Uterus (tissue), 3 donors: ENCODE measurements at regions not wholly inside any gene's neighbourhood (a gene's known extent, or its start where the extent isn't known, plus 50 kb on each side); places are given as distances from the start of the nearest gene placed in this dataset.
A peak's percentile ranks its signal among the peaks of the same experiment; 100 is the strongest.

Experiments
- DNase-seq, 2 donors: peaks; one replicate each; pipeline ENCODE4 v3.0.0-alpha.2; 2019 to 2020
- H3K27ac ChIP-seq, 2 donors: fragments of 200-600 bp; sonication (generic); 1 replicate in 1 of 2; 2 replicates in 1 of 2; pipeline ENCODE4 v1.5.1; 2016 to 2018
- H3K27me3 ChIP-seq, 2 donors: fragments of 200-600 bp; sonication (generic); one replicate each; pipeline ENCODE4 v1.5.1; 2018 to 2019; ENCODE audit warnings: control low read depth in 1 of 2
- H3K36me3 ChIP-seq, 2 donors: fragments of 200-600 bp; sonication (generic); one replicate each; pipeline ENCODE4 v1.5.1; 2019; ENCODE audit warnings: control low read depth in 1 of 2
- H3K4me1 ChIP-seq, 2 donors: fragments of 200-600 bp; sonication (generic); one replicate each; pipeline ENCODE4 v1.5.1; 2018 to 2019; ENCODE audit warnings: control low read depth in 1 of 2
- H3K4me3 ChIP-seq, 2 donors: fragments of 200-600 bp; sonication (generic); 1 replicate in 1 of 2; 2 replicates in 1 of 2; pipeline ENCODE4 v1.5.1; 2018 to 2019; ENCODE audit warnings: mild to moderate bottlenecking in 1 of 2
- H3K9me3 ChIP-seq, 2 donors: fragments of 200-600 bp; sonication (generic); one replicate each; pipeline ENCODE4 v1.5.1; 2019; ENCODE audit warnings: control low read depth in 1 of 2
- POLR2A ChIP-seq, 2 donors: fragments of 450-650 bp; IDR thresholded peaks; one replicate each; pipeline ENCODE4 v1.6.1; 2016; ENCODE audit warnings: antibody characterized with exemption in 2 of 2, mild to moderate bottlenecking in 1 of 2, moderate library complexity in 1 of 2
- intact Hi-C: fragments of 100-400 bp; cut with DNase I; formaldehyde crosslinking; loops from one replicate; pipeline ENCODE4 v1.15.1; 2023; ENCODE audit warnings: low total_unique reads
- TF ChIP-seq, protein P1 (sequence below), 4 experiments: fragments of 200-600 bp in 2 of 4; fragments of 450-650 bp in 2 of 4; sonication (generic) in 2 of 4; IDR thresholded peaks; one replicate each; pipeline ENCODE4 v1.5.1; 2016 to 2019; ENCODE audit warnings: antibody characterized with exemption in 4 of 4, mild to moderate bottlenecking in 2 of 4, moderate library complexity in 1 of 4
- donor health status: DM: yes; HTN: yes; CAD: no.

DNA sequence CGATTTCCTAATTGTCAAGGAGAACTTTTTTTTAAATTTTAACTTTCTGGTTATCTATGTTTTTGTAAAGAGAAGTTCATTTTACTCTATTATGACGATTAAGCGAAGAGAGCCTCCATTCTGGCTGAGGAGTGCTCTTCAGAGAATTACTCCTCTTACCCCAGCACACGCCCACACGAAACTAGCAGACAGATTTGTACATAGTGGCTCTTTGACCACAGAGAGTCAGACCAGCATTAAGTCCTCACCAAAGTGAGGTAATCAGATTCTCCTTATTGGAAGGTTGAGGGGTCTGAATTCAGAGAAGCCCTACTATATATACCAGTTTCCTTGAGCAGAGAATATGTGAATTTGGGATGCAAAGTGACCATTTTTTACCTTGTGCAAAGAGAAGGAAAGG is 204.8 kb upstream of the TSC22D2 start:
- intact Hi-C loops: no loop called here
- DNase-seq: no peak
- no peak overlapping the region for H3K27ac ChIP-seq
- no peak overlapping the region for H3K4me3 ChIP-seq
- H3K36me3 ChIP-seq: no peaks in the 10 kb centered on the region
- no peak for TF ChIP-seq POLR2A (IDR thresholded peaks at IDR 0.05)
- TF ChIP-seq, protein P1, sequence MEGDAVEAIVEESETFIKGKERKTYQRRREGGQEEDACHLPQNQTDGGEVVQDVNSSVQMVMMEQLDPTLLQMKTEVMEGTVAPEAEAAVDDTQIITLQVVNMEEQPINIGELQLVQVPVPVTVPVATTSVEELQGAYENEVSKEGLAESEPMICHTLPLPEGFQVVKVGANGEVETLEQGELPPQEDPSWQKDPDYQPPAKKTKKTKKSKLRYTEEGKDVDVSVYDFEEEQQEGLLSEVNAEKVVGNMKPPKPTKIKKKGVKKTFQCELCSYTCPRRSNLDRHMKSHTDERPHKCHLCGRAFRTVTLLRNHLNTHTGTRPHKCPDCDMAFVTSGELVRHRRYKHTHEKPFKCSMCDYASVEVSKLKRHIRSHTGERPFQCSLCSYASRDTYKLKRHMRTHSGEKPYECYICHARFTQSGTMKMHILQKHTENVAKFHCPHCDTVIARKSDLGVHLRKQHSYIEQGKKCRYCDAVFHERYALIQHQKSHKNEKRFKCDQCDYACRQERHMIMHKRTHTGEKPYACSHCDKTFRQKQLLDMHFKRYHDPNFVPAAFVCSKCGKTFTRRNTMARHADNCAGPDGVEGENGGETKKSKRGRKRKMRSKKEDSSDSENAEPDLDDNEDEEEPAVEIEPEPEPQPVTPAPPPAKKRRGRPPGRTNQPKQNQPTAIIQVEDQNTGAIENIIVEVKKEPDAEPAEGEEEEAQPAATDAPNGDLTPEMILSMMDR (IDR thresholded peaks at IDR 0.05): no peak
- H3K4me1 ChIP-seq: no peaks in the 10 kb centered on the region
- no peaks in the 10 kb centered on the region for H3K9me3 ChIP-seq
- no peaks in the 10 kb centered on the region for H3K27me3 ChIP-seq

DNA sequence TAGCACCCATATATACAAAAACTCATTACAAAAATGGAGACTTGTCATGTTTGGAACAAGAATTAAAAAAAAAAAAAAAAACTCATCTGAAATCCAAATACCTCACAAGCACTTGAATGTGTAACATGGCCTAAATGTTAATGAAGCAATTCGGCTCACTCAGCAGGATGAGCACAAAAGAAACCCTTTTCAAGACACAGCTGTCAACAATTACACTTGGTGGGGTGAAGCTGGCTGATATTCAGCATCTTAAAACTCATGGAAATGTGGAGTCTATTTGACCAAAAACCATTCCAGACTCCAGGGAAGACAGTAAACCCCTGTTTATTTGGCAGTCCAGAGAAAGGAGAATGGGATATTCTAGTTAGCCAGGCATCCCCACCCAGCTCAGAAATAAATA is 205.4 kb upstream of the TSC22D2 start:
- Histone ChIP-seq H3K4me3 (no peak overlapping the region), H3K4me1 (no peaks in the 10 kb centered on the region), H3K27ac (no peak overlapping the region), H3K9me3 (no peaks in the 10 kb centered on the region), H3K36me3 (no peaks in the 10 kb centered on the region), H3K27me3 (no peaks in the 10 kb centered on the region)
- intact Hi-C loops: no loop called here
- no peak for TF ChIP-seq POLR2A (IDR thresholded peaks at IDR 0.05)
- TF ChIP-seq, protein P1 (IDR thresholded peaks at IDR 0.05): no peak
- DNase-seq: no peak

DNA sequence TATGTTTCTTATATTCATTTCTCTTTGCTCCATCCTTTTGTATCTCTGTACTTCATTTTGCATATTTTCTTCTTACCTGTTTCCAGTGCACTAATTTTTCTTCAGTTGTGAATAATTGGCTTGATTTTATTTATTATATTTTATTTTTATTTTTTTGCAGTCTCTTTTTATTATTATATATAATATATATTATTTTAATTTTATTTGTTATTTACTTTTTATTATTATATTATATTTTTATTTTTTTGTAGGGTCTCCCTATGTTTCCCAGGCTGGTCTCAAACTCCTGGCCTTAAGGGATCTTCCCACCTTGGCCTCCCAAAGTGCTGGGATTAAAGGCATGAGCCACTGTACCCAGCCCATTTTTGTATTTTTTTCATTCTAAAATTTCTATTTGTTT is 213.1 kb upstream of the TSC22D2 start:
- no peak for TF ChIP-seq POLR2A (IDR thresholded peaks at IDR 0.05)
- TF ChIP-seq, protein P1 (IDR thresholded peaks at IDR 0.05): no peak

GRCh38 chr3:150194513-150194912 is 213.6 kb upstream of the TSC22D2 start:
- Histone ChIP-seq H3K9me3 (no peaks in the 10 kb centered on the region), H3K4me3 (no peak overlapping the region), H3K4me1 (no peaks in the 10 kb centered on the region), H3K27ac (no peak overlapping the region), H3K27me3 (no peaks in the 10 kb centered on the region), H3K36me3 (no peaks in the 10 kb centered on the region)
- intact Hi-C loops: no loop called here
- no peak for DNase-seq
- TF ChIP-seq POLR2A (IDR thresholded peaks at IDR 0.05): no peak
- TF ChIP-seq, protein P1 (IDR thresholded peaks at IDR 0.05): no peak

More for the DNA sequence above, 213.1 kb upstream of the TSC22D2 start:
- Histone ChIP-seq H3K36me3 (no peaks in the 10 kb centered on the region), H3K27me3 (no peaks in the 10 kb centered on the region), H3K4me1 (no peaks in the 10 kb centered on the region), H3K4me3 (no peak overlapping the region), H3K27ac (no peak overlapping the region), H3K9me3 (no peaks in the 10 kb centered on the region)
- no peak for DNase-seq
- intact Hi-C loops: no loop called here

GRCh38 chr3:150184426-150185071 is 213.9 kb upstream of the PFN2 start:
- H3K4me3 ChIP-seq: no peak overlapping the region
- peak overlapping the region in 1 of 2 donors; percentile 36 for H3K27ac ChIP-seq
- no peaks in the 10 kb centered on the region for H3K36me3 ChIP-seq
- no peak for DNase-seq
- no peaks in the 10 kb centered on the region for H3K4me1 ChIP-seq
- intact Hi-C loops: no loop called here
- no peaks in the 10 kb centered on the region for H3K9me3 ChIP-seq
- no peaks in the 10 kb centered on the region for H3K27me3 ChIP-seq
- no peak for TF ChIP-seq POLR2A (IDR thresholded peaks at IDR 0.05)
- TF ChIP-seq, protein P1 (IDR thresholded peaks at IDR 0.05): no peak
